Neural crest cell (in vitro differentiated cells): ENCODE measurements at regions not wholly inside any gene's neighbourhood (a gene's known extent, or its start where the extent isn't known, plus 50 kb on each side); places are given as distances from the start of the nearest gene placed in this dataset.
A peak's percentile ranks its signal among the peaks of the same experiment; 100 is the strongest.

Experiments used
- DNase-seq: peaks from one replicate; pipeline ENCODE4 v3.0.0; 2021; ENCODE audit warnings: low read depth, mixed read lengths, low spot score
- H3K27ac Mint-ChIP-seq: one replicate; pipeline ENCODE4 v1.8.0; 2021; ENCODE audit warnings: mild to moderate bottlenecking, mixed read lengths; ENCODE audit not compliant: unreplicated experiment
- H3K27me3 Mint-ChIP-seq: 2 replicates; pipeline ENCODE4 v1.8.0; 2021; ENCODE audit warnings: low read depth, mild to moderate bottlenecking, mixed read lengths
- H3K36me3 Mint-ChIP-seq: 2 replicates; pipeline ENCODE4 v1.8.0; 2021; ENCODE audit warnings: low read depth, mild to moderate bottlenecking, mixed read lengths
- H3K4me1 Mint-ChIP-seq: 2 replicates; pipeline ENCODE4 v1.8.0; 2021; ENCODE audit warnings: mixed read lengths
- H3K4me3 Mint-ChIP-seq: one replicate; pipeline ENCODE4 v1.8.0; 2021; ENCODE audit warnings: mild to moderate bottlenecking, mixed read lengths
- H3K9me3 Mint-ChIP-seq: 2 replicates; pipeline ENCODE4 v1.8.0; 2021; ENCODE audit warnings: mixed read lengths
- TF ChIP-seq, protein P1 (sequence below): fragments of 200-600 bp; sonication (generic); conservative IDR thresholded peaks from 2 replicates; pipeline ENCODE4 v1.5.0; 2021; ENCODE audit warnings: antibody characterized with exemption, mild to moderate bottlenecking

DNA sequence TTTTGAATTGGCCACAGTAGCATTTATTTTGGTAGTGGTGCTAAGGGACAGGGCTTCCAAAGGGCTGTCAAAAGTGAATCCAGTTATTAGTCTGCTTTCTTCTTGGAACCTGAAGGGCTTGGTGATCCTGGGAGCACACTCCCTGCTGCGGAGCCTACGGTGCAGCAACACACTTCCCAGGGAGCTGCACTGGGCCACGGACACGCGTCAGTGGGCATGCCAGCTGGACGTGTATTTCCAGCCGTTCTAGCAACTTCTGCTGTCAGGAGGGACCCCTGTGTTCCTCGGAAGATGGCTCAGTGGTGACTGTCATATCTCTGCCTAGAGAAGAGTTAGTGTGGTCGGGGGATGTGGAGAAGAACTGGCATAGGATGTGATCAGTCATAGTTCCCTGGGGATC lies 204.6 kb downstream of the SOCS6 start:
- TF ChIP-seq, protein P1, sequence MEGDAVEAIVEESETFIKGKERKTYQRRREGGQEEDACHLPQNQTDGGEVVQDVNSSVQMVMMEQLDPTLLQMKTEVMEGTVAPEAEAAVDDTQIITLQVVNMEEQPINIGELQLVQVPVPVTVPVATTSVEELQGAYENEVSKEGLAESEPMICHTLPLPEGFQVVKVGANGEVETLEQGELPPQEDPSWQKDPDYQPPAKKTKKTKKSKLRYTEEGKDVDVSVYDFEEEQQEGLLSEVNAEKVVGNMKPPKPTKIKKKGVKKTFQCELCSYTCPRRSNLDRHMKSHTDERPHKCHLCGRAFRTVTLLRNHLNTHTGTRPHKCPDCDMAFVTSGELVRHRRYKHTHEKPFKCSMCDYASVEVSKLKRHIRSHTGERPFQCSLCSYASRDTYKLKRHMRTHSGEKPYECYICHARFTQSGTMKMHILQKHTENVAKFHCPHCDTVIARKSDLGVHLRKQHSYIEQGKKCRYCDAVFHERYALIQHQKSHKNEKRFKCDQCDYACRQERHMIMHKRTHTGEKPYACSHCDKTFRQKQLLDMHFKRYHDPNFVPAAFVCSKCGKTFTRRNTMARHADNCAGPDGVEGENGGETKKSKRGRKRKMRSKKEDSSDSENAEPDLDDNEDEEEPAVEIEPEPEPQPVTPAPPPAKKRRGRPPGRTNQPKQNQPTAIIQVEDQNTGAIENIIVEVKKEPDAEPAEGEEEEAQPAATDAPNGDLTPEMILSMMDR = no peak
- Mint-ChIP-seq H3K36me3 (no peaks in the 10 kb centered on the region), H3K4me1 (no peaks in the 10 kb centered on the region), H3K27ac (no peak overlapping the region), H3K27me3 (no peaks in the 10 kb centered on the region), H3K9me3 (peaks cover 4% of the 10 kb centered on the region), H3K4me3 (no peak overlapping the region)
- no peak for DNase-seq

GRCh38 chr18:70491734-70492348 lies 203.0 kb downstream of the SOCS6 start:
- peak; percentile 64 for DNase-seq
- Mint-ChIP-seq H3K4me1 (no peaks in the 10 kb centered on the region), H3K27ac (no peak overlapping the region), H3K4me3 (no peak overlapping the region), H3K36me3 (no peaks in the 10 kb centered on the region), H3K27me3 (no peaks in the 10 kb centered on the region), H3K9me3 (peaks cover 4% of the 10 kb centered on the region)
- TF ChIP-seq, protein P1 = peak; percentile 83

DNA sequence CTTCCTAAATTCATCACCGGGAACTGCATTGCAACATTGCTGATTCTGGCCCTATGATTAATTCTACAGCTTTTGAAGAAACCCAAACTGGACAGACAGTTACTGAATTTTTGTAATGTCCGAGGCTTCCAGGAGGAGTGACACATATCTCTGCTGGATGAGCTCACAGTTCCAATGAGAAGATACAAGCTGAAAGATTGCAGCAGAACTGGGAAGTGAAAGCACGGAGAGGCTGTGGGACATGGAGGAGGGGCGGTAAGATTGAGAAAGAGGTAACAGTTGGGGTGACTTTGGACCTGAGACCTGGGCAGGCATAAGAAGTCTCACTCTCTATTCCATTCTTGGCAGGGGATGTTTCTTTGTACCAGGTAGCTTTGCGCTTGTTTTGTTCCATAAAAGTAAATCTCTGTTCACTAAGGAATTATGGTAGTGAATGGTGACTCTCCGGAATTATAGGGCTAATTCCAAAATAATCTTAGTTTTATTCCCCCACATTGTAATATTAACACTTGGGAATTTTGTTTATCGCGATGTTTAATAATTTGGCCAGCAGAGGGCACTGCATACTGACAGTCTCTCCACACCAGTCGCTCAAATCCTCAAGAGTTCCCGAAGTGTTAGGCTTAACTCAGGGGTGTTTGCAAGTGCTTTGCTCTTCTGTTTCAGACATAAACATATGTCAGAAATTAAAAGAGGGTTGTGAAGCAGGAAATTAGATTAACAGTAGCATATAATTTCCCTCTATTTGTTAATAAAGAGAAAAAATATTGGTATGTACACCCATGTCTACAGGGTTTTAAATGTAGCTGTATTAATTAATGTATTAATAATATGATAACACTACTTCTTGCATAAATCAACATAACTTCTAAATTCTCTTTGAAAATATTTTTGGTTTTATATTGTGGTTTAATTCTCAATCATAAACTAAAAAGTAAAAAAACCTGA lies 201.4 kb downstream of the SOCS6 start:
- Mint-ChIP-seq H3K4me1 (no peaks in the 10 kb centered on the region), H3K36me3 (no peaks in the 10 kb centered on the region), H3K4me3 (no peak overlapping the region), H3K27ac (no peak overlapping the region), H3K9me3 (peaks cover 4% of the 10 kb centered on the region), H3K27me3 (no peaks in the 10 kb centered on the region)
- TF ChIP-seq, protein P1 = peak; percentile 86
- peak; percentile 51 for DNase-seq

GRCh38 chr18:70489571-70489970 lies 200.7 kb downstream of the SOCS6 start:
- TF ChIP-seq, protein P1 = no peak
- peaks cover 1% of the 10 kb centered on the region for H3K9me3 Mint-ChIP-seq
- no peaks in the 10 kb centered on the region for H3K36me3 Mint-ChIP-seq
- DNase-seq = no peak
- no peak overlapping the region for H3K4me3 Mint-ChIP-seq
- no peaks in the 10 kb centered on the region for H3K4me1 Mint-ChIP-seq
- no peaks in the 10 kb centered on the region for H3K27me3 Mint-ChIP-seq
- H3K27ac Mint-ChIP-seq = no peak overlapping the region

- TF ChIP-seq, protein P1 = no peak
- Mint-ChIP-seq H3K9me3 (no peaks in the 10 kb centered on the region), H3K36me3 (no peaks in the 10 kb centered on the region), H3K27me3 (no peaks in the 10 kb centered on the region), H3K27ac (no peak overlapping the region), H3K4me1 (peaks cover 10% of the 10 kb centered on the region), H3K4me3 (no peak overlapping the region)
- no peak for DNase-seq
Measured at GRCh38 chr18:70469916-70470315, 181.1 kb downstream of the SOCS6 start.
